Heart right ventricle (tissue), 16 donors: ENCODE measurements at regions not wholly inside any gene's neighbourhood (a gene's known extent, or its start where the extent isn't known, plus 50 kb on each side); places are given as distances from the start of the nearest gene placed in this dataset.

Source experiments
- ATAC-seq, 8 donors: fragments of 200-7000 bp; cut with Tn5 transposase; one replicate each; pipeline ENCODE4 v1.9.1; 2020; ENCODE audit warnings: mild to moderate bottlenecking in 8 of 8, moderate library complexity in 8 of 8, moderate number of reproducible peaks in 1 of 8
- DNase-seq, 2 donors: peaks; one replicate each; pipeline ENCODE4 v3.0.0-alpha.2; 2020
- H3K27ac ChIP-seq, 10 donors: fragments of 200-600 bp; sonication (generic) in 2 of 10; one replicate each; pipeline versions ENCODE4 v1.5.0 to v1.8.0; 2020 to 2022; ENCODE audit warnings: mild to moderate bottlenecking in 3 of 10
- H3K27me3 ChIP-seq, 7 donors: fragments of 200-600 bp; one replicate each; pipeline ENCODE4 v1.8.0; 2021 to 2022; ENCODE audit warnings: mild to moderate bottlenecking in 2 of 7
- H3K36me3 ChIP-seq, 9 donors: fragments of 200-600 bp; sonication (generic) in 1 of 9; one replicate each; pipeline versions ENCODE4 v1.5.0 to v1.8.0; 2020 to 2022; ENCODE audit warnings: mild to moderate bottlenecking in 2 of 9
- H3K4me1 ChIP-seq, 9 donors: fragments of 200-600 bp; sonication (generic) in 1 of 9; one replicate each; pipeline versions ENCODE4 v1.5.0 to v1.8.0; 2020 to 2022; ENCODE audit warnings: mild to moderate bottlenecking in 4 of 9
- H3K4me3 ChIP-seq, 10 donors: fragments of 200-600 bp; sonication (generic) in 2 of 10; one replicate each; pipeline versions ENCODE4 v1.5.0 to v1.8.0; 2020 to 2022; ENCODE audit warnings: mild to moderate bottlenecking in 7 of 10, moderate library complexity in 2 of 10
- H3K9me3 ChIP-seq, 11 donors: fragments of 200-600 bp in 10 of 11; sonication (generic) in 2 of 11; one replicate each; pipeline versions ENCODE4 v1.5.0 to v1.8.0; 2013 to 2022; ENCODE audit warnings: mild to moderate bottlenecking in 2 of 11, control low read depth in 1 of 11, moderate library complexity in 1 of 11
- WGBS, 2 donors: extraction: QIAGEN DNeasy Blood & Tissue Kit; methylation state at CpG; one replicate each; pipeline ENCODE4 v1.1.7; 2013; ENCODE audit warnings: inconsistent platforms in 1 of 2; 5-methylcytosine and 5-hydroxymethylcytosine counted together
- intact Hi-C, 10 donors: fragments of 100-400 bp; cut with DNase I; formaldehyde crosslinking; loops; one replicate each; pipeline versions ENCODE4 v1.11.1 to v1.14.2; 2022
- TF ChIP-seq, protein P1 (sequence below), 9 donors: fragments of 200-600 bp; sonication (generic) in 2 of 9; IDR thresholded peaks; one replicate each; pipeline versions ENCODE4 v1.5.0 to v1.8.0; 2021 to 2022; ENCODE audit warnings: antibody characterized with exemption in 9 of 9, mild to moderate bottlenecking in 5 of 9, moderate library complexity in 1 of 9
- donor health status: Arrhythmogenic right ventricular cardiomyopathy.
- donor health status: ischemic (EF 13 %, LVEDD 7.1; RV severe dilation, severe dysfunction).
- donor health status: healthy with polysubstance abuse.
- donor health status: DM: no; HTN: yes; CAD: no.
- donor health status: DM: no; HTN: no; CAD: no.
- donor health status: ischemic (EF 25% LVEDD 6.9; RV normal size, moderate dysfunction).
- donor health status: ischemic (EF 25% LVEDD 5.7; RV mildly dilated, moderate dysfunction).
- donor health status: healthy.
- donor health status: DM: yes; HTN: yes; CAD: no.
- donor health status: Ischemic cardiomyopathy.
- donor health status: ischemic (EF 35%, LVEDD 5.7; RV mildly dilated, moderate dysfunction).
- donor health status: nonischemic (EF 11% LVEDD 7.7; RV severe dilation, severe dysfunction).
- donor health status: DM: yes; HTN: yes; CAD: no.
- donor health status: PGD.
- donor health status: ischemic (EF 29% LVEDD 5.4; RV normal size, mild dysfunction).
- donor health status: nonischemic (EF 23%, LVEDD 6.1; RV moderate dilation, normal function).

- WGBS, 2 donors: 46 to 53% methylated on average over 20 of the region's 20 CpGs
- no peak for DNase-seq
Measured at GRCh38 chr6:10465629-10466499, 51.0 kb upstream of the TFAP2A start.

More at GRCh38 chr6:10465629-10466499, 51.0 kb upstream of the TFAP2A start:
- peaks cover 0 to 9% (median 0%) of the 10 kb centered on the region in 11 donors for H3K9me3 ChIP-seq
- no peaks in the 10 kb centered on the region for H3K4me1 ChIP-seq
- TF ChIP-seq, protein P1, sequence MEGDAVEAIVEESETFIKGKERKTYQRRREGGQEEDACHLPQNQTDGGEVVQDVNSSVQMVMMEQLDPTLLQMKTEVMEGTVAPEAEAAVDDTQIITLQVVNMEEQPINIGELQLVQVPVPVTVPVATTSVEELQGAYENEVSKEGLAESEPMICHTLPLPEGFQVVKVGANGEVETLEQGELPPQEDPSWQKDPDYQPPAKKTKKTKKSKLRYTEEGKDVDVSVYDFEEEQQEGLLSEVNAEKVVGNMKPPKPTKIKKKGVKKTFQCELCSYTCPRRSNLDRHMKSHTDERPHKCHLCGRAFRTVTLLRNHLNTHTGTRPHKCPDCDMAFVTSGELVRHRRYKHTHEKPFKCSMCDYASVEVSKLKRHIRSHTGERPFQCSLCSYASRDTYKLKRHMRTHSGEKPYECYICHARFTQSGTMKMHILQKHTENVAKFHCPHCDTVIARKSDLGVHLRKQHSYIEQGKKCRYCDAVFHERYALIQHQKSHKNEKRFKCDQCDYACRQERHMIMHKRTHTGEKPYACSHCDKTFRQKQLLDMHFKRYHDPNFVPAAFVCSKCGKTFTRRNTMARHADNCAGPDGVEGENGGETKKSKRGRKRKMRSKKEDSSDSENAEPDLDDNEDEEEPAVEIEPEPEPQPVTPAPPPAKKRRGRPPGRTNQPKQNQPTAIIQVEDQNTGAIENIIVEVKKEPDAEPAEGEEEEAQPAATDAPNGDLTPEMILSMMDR (IDR thresholded peaks at IDR 0.05): peak in 6 of 9 donors; percentile 27 to 33 (median 30)
- intact Hi-C loops: no loop called here
- H3K4me3 ChIP-seq: no peak overlapping the region
- H3K36me3 ChIP-seq: no peaks in the 10 kb centered on the region
- peaks cover 0 to 58% (median 29%) of the 10 kb centered on the region in 7 donors for H3K27me3 ChIP-seq
- no peak overlapping the region for H3K27ac ChIP-seq
- ATAC-seq: no peak
